ENCODE measurements at regions not wholly inside any gene's neighbourhood (a gene's known extent, or its start where the extent isn't known, plus 50 kb on each side); places are given as distances from the start of the nearest gene placed in this dataset.

- Histone ChIP-seq H2BK15ac (ENCODE audit: low read length) (no peak overlapping the region), H3K36me3 (ENCODE audit: control insufficient read depth in 2 of 4, insufficient read depth in 4 of 4, low read length in 3 of 4) (no peaks in the 10 kb centered on the region), H2AFZ (ENCODE audit: low read length) (no peak overlapping the region), H4K8ac (ENCODE audit: extremely low read depth, insufficient read depth, low read length) (no peak overlapping the region), H3K9me3 (ENCODE audit: insufficient read depth in 2 of 2, low read depth in 1 of 2, low read length in 1 of 2) (no peaks in the 10 kb centered on the region), H2BK5ac (ENCODE audit: low read depth, low read length) (no peak overlapping the region), H3K79me2 (ENCODE audit: control insufficient read depth in 1 of 2, insufficient read depth in 2 of 2, low read length in 2 of 2) (no peaks in the 10 kb centered on the region), H4K5ac (ENCODE audit: insufficient read length, low read depth, low read length) (no peak overlapping the region), H3K56ac (replicated peaks; ENCODE audit: insufficient read length, low read depth, low read length) (no peak overlapping the region), H2BK20ac (ENCODE audit: low read length) (no peak overlapping the region), H3K14ac (ENCODE audit: insufficient read length) (no peak overlapping the region), H2BK12ac (ENCODE audit: low read depth, low read length) (no peak overlapping the region), H4K91ac (replicated peaks; ENCODE audit: insufficient read length, low read length) (no peak overlapping the region), H3K4me2 (ENCODE audit: insufficient read depth in 1 of 2, low read depth in 2 of 2, low read length in 2 of 2) (no peak overlapping the region), H3K9ac (replicated peaks in 1 of 4; ENCODE audit: extremely low read depth in 1 of 4, low read depth in 3 of 4, low read length in 3 of 4) (no peak overlapping the region), H3K23ac (ENCODE audit: insufficient read length) (no peak overlapping the region), H3K4me3 (ENCODE audit: extremely low read depth in 1 of 4, insufficient read depth in 2 of 4, low read depth in 3 of 4, low read length in 4 of 4) (no peak overlapping the region), H4K20me1 (replicated peaks in 1 of 2; ENCODE audit: control insufficient read depth in 1 of 2, insufficient read depth in 2 of 2, low read length in 2 of 2) (no peaks in the 10 kb centered on the region), H3K18ac (ENCODE audit: extremely low read depth, low read length) (no peak overlapping the region), H3K4me1 (replicated peaks in 1 of 4; ENCODE audit: control insufficient read depth in 3 of 4, insufficient read depth in 4 of 4, low read length in 3 of 4) (no peaks in the 10 kb centered on the region), H2BK120ac (replicated peaks; ENCODE audit: low read depth, low read length) (no peak overlapping the region), H3K23me2 (ENCODE audit: low read depth, low read length) (no peaks in the 10 kb centered on the region), H3K27me3 (replicated peaks in 1 of 4; ENCODE audit: control insufficient read depth in 3 of 4, extremely low read depth in 1 of 4, insufficient read depth in 3 of 4, low read length in 3 of 4) (no peaks in the 10 kb centered on the region), H3K79me1 (ENCODE audit: low read depth, low read length) (no peaks in the 10 kb centered on the region), H2AK5ac (ENCODE audit: low read depth, low read length) (no peak overlapping the region), H3K4ac (replicated peaks; ENCODE audit: insufficient read length, low read depth, low read length) (no peak overlapping the region), H3K27ac (ENCODE audit: low read depth, low read length) (no peak overlapping the region)
- WGBS, 2 experiments (ENCODE audit: extremely low coverage in 1 of 2, insufficient coverage in 1 of 2, insufficient read length in 1 of 2, insufficient replicate concordance in 2 of 2, low coverage in 1 of 2, low lambda C conversion rate in 2 of 2, missing lambda C conversion rate in 1 of 2), result 76% methylated on average over 1 of the region's 1 CpG; no CpG with 5 or more reads in 1 of the 2 experiments
- FAIRE-seq (no peak), DNase-seq (ENCODE audit: low read depth in 1 of 2, low spot score in 2 of 2) (no peak)
- ChIA-PET CTCF (ENCODE audit: partially characterized antibody) (interaction anchor here (0.6 kb wide), 1 partner anchor 385 kb away, joined by 3 read pairs; no protein-coding TSS in a partner anchor), POLR2A (ENCODE audit: partially characterized antibody) (no interaction called here)
- TF ChIP-seq SP2 (IDR thresholded peaks at IDR 0.05; ENCODE audit: low read length) (no peak), CEBPB (IDR thresholded peaks at IDR 0.05; ENCODE audit: low read depth, low read length) (no peak), MAX (IDR thresholded peaks at IDR 0.05) (no peak), RFX5 (IDR thresholded peaks at IDR 0.05; ENCODE audit: borderline replicate concordance, low read depth, low read length) (no peak), SRF (IDR thresholded peaks at IDR 0.05; ENCODE audit: low read depth, low read length) (no peak), RXRA (IDR thresholded peaks at IDR 0.05; ENCODE audit: insufficient read depth, low read depth, low read length) (no peak), RBBP5 (IDR thresholded peaks at IDR 0.05; ENCODE audit: borderline replicate concordance, low read depth, low read length) (no peak), EGR1 (IDR thresholded peaks at IDR 0.05; ENCODE audit: borderline replicate concordance, low read depth, low read length) (no peak), POU5F1 (IDR thresholded peaks at IDR 0.05; ENCODE audit: low read depth, low read length) (no peak), BACH1 (IDR thresholded peaks at IDR 0.05; ENCODE audit: low read length) (no peak), KDM1A (IDR thresholded peaks at IDR 0.05; ENCODE audit: borderline replicate concordance, low read length) (no peak), CREB1 (IDR thresholded peaks at IDR 0.05) (no peak), ATF2 (IDR thresholded peaks at IDR 0.05; ENCODE audit: low read length) (no peak)
Measured at GRCh38 chr4:34723605-34724004, 1520.7 kb downstream of the ARAP2 start.
